Vagina (tissue), 2 donors: ENCODE measurements at regions not wholly inside any gene's neighbourhood (a gene's known extent, or its start where the extent isn't known, plus 50 kb on each side); places are given as distances from the start of the nearest gene placed in this dataset.

ENCODE experiments used
- POLR2A ChIP-seq, 2 donors: fragments of 450-650 bp; IDR thresholded peaks; one replicate each; pipeline ENCODE4 v1.6.1; 2017; ENCODE audit warnings: antibody characterized with exemption in 2 of 2, mild to moderate bottlenecking in 2 of 2, moderate library complexity in 2 of 2
- TF ChIP-seq, protein P1 (sequence below), 3 experiments: fragments of 450-650 bp in 2 of 3; fragments of 200-600 bp in 1 of 3; sonication (generic) in 1 of 3; IDR thresholded peaks; one replicate each; pipeline ENCODE4 v1.5.1; 2017 to 2019; ENCODE audit warnings: antibody characterized with exemption in 3 of 3, mild to moderate bottlenecking in 2 of 3, moderate library complexity in 2 of 3

DNA sequence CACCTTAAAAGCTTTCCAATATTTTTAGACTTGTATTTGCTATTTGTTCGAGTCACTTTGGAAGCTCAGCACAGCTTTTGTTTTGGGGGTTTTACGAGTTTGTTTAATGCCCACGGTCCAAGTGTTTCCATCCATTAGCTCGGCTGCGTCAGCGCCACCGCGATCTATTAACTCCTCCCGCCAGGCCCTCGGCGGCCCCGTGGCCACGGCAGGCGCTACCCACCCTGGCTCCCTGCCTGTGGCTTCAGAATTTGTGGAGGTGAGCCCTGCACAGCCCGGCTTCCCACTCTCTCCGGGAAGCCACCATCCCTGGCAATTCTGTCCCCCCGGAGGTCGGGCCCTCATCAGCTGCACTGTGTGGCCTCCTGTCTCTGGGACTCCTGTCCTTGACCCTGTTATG is 648.5 kb downstream of the BRD1 start:
- TF ChIP-seq, protein P1, sequence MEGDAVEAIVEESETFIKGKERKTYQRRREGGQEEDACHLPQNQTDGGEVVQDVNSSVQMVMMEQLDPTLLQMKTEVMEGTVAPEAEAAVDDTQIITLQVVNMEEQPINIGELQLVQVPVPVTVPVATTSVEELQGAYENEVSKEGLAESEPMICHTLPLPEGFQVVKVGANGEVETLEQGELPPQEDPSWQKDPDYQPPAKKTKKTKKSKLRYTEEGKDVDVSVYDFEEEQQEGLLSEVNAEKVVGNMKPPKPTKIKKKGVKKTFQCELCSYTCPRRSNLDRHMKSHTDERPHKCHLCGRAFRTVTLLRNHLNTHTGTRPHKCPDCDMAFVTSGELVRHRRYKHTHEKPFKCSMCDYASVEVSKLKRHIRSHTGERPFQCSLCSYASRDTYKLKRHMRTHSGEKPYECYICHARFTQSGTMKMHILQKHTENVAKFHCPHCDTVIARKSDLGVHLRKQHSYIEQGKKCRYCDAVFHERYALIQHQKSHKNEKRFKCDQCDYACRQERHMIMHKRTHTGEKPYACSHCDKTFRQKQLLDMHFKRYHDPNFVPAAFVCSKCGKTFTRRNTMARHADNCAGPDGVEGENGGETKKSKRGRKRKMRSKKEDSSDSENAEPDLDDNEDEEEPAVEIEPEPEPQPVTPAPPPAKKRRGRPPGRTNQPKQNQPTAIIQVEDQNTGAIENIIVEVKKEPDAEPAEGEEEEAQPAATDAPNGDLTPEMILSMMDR (IDR thresholded peaks at IDR 0.05), result no peak
- no peak for TF ChIP-seq POLR2A (IDR thresholded peaks at IDR 0.05)
